Lung (tissue), 11 donors: ENCODE measurements at regions not wholly inside any gene's neighbourhood (a gene's known extent, or its start where the extent isn't known, plus 50 kb on each side); places are given as distances from the start of the nearest gene placed in this dataset.

Experiments used
- ATAC-seq: fragments of 200-7000 bp; cut with Tn5 transposase; one replicate; pipeline ENCODE4 v1.9.1; 2020; ENCODE audit warnings: moderate number of reproducible peaks; ENCODE audit not compliant: insufficient read depth, low FRiP score
- DNase-seq, 3 donors: peaks; one replicate each; pipeline ENCODE4 v3.0.0-alpha.2; 2013 to 2017
- H3K27ac ChIP-seq, 2 donors: one replicate each; pipeline ENCODE4 v1.5.1; 2013; ENCODE audit warnings: mild to moderate bottlenecking in 2 of 2, moderate library complexity in 2 of 2, control low read depth in 1 of 2, inconsistent platforms in 1 of 2, low read depth in 1 of 2, low read length in 1 of 2
- H3K27me3 ChIP-seq, 3 donors: one replicate each; pipeline ENCODE4 v1.5.1; 2013; ENCODE audit warnings: low read length in 2 of 3; ENCODE audit not compliant: control insufficient read depth in 3 of 3, insufficient read depth in 3 of 3
- H3K36me3 ChIP-seq, 4 donors: one replicate each; pipeline ENCODE4 v1.5.1; 2013; ENCODE audit warnings: low read length in 4 of 4, mild to moderate bottlenecking in 1 of 4, moderate library complexity in 1 of 4; ENCODE audit not compliant: control insufficient read depth in 4 of 4, insufficient read depth in 4 of 4
- H3K4me1 ChIP-seq, 5 donors: one replicate each; pipeline ENCODE4 v1.5.1; 2013; ENCODE audit warnings: low read length in 5 of 5, mild to moderate bottlenecking in 2 of 5, moderate library complexity in 1 of 5; ENCODE audit not compliant: control insufficient read depth in 5 of 5, insufficient read depth in 5 of 5
- H3K4me3 ChIP-seq: one replicate; pipeline ENCODE4 v1.5.1; 2013; ENCODE audit warnings: mild to moderate bottlenecking, control low read depth, moderate library complexity
- H3K9ac ChIP-seq, 2 donors: one replicate each; pipeline ENCODE4 v1.5.1; 2013; ENCODE audit warnings: low read length in 2 of 2, control low read depth in 1 of 2; ENCODE audit not compliant: insufficient read depth in 1 of 2
- H3K9me3 ChIP-seq, 4 donors: one replicate each; pipeline ENCODE4 v1.5.1; 2013; ENCODE audit warnings: low read length in 3 of 4, mild to moderate bottlenecking in 1 of 4, moderate library complexity in 1 of 4; ENCODE audit not compliant: control insufficient read depth in 4 of 4, insufficient read depth in 3 of 4
- WGBS, 2 donors: extraction: QIAGEN DNeasy Blood & Tissue Kit; methylation state at CpG; one replicate each; pipeline ENCODE4 v1.1.7; 2013; 5-methylcytosine and 5-hydroxymethylcytosine counted together
- TF ChIP-seq, protein P1 (sequence below): IDR thresholded peaks from 2 replicates; pipeline ENCODE4 v1.5.1; 2012; ENCODE audit warnings: mild to moderate bottlenecking; ENCODE audit errors: control extremely low read depth, extremely low read depth
- donor health status: control.
- donor health status: control.
- donor health status: Bipolar disorder and iron deficiency.
- donor health status: healthy.
- donor health status: DM: yes; HTN: yes; CAD: no.

DNA sequence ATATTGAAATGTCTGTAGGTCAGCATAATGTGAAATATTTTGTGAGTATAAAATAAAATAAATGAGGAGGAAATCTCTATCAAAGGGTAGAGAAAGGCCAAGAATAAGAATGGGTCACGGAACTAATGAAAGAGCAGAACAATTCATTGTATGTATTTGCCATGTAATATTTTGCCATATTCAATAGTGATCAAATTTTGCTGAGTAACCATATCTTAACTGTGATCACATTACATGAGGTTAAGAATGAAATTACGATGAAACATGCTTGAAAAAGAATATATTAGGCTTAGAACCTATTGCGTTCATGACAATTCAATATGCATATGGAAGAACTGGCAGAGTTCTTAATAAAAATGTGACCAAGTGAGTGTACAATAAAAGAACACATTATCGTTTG is 437.2 kb upstream of the NRXN1 start:
- H3K36me3 ChIP-seq, result no peaks in the 10 kb centered on the region
- no peak for DNase-seq
- WGBS, 2 donors, result 89 to 92% methylated on average over 4 of the region's 4 CpGs
- TF ChIP-seq, protein P1, sequence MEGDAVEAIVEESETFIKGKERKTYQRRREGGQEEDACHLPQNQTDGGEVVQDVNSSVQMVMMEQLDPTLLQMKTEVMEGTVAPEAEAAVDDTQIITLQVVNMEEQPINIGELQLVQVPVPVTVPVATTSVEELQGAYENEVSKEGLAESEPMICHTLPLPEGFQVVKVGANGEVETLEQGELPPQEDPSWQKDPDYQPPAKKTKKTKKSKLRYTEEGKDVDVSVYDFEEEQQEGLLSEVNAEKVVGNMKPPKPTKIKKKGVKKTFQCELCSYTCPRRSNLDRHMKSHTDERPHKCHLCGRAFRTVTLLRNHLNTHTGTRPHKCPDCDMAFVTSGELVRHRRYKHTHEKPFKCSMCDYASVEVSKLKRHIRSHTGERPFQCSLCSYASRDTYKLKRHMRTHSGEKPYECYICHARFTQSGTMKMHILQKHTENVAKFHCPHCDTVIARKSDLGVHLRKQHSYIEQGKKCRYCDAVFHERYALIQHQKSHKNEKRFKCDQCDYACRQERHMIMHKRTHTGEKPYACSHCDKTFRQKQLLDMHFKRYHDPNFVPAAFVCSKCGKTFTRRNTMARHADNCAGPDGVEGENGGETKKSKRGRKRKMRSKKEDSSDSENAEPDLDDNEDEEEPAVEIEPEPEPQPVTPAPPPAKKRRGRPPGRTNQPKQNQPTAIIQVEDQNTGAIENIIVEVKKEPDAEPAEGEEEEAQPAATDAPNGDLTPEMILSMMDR, result no peak
- no peak overlapping the region for H3K9ac ChIP-seq
- H3K9me3 ChIP-seq, result no peaks in the 10 kb centered on the region
- ATAC-seq, result no peak
- H3K4me1 ChIP-seq, result peaks cover 0 to 18% (median 0%) of the 10 kb centered on the region in 5 donors
- H3K27me3 ChIP-seq, result no peaks in the 10 kb centered on the region
- H3K4me3 ChIP-seq, result no peak overlapping the region
- H3K27ac ChIP-seq, result no peak overlapping the region

DNA sequence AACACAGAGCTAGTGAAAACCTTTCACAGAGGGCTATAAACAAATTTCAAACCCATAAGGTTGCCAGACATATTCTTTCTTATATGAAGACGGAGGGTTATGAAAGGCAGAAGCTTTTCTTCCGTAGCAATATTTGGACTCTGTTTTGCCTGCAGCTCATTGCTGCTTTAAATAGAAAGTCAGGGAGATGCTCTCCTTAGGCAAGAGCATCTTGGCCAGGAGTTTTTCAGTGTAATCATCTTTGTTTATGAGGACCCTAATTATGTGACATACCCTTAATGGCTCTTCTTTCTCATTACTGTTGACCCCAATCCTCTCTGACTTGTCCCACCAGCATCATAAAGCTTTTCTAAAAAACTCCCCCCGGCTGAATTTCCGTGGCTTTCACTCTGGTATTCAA is 433.4 kb upstream of the NRXN1 start:
- H3K4me3 ChIP-seq, result no peak overlapping the region
- 58 to 70% methylated on average over 4 of the region's 4 CpGs for WGBS, 2 donors
- DNase-seq, result peak in 2 of 3 donors; percentile 2 to 53

GRCh38 chr2:51454177-51454576 is 422.2 kb upstream of the NRXN1 start:
- whole genome bisulfite sequencing, 2 donors, result 77 to 81% methylated on average over 4 of the region's 4 CpGs
- H3K4me3 ChIP-seq, result no peak overlapping the region
- H3K36me3 ChIP-seq, result no peaks in the 10 kb centered on the region
- H3K9me3 ChIP-seq, result peaks cover 0 to 3% (median 0%) of the 10 kb centered on the region in 4 donors
- H3K27me3 ChIP-seq, result no peaks in the 10 kb centered on the region
- no peak for DNase-seq
- H3K4me1 ChIP-seq, result no peaks in the 10 kb centered on the region
- no peak overlapping the region for H3K9ac ChIP-seq
- no peak overlapping the region for H3K27ac ChIP-seq
- ATAC-seq, result no peak
- TF ChIP-seq, protein P1, result no peak

More for the DNA sequence above, 433.4 kb upstream of the NRXN1 start:
- H3K27me3 ChIP-seq, result no peaks in the 10 kb centered on the region
- TF ChIP-seq, protein P1, result no peak
- H3K9ac ChIP-seq, result no peak overlapping the region
- H3K9me3 ChIP-seq, result no peaks in the 10 kb centered on the region
- no peak overlapping the region for H3K27ac ChIP-seq
- no peaks in the 10 kb centered on the region for H3K36me3 ChIP-seq
- H3K4me1 ChIP-seq, result peaks cover 0 to 18% (median 0%) of the 10 kb centered on the region in 5 donors
- ATAC-seq, result no peak

GRCh38 chr2:51448911-51449310 is 417.0 kb upstream of the NRXN1 start:
- Histone ChIP-seq H3K27ac (no peak overlapping the region), H3K4me1 (no peaks in the 10 kb centered on the region), H3K9me3 (peaks cover 0 to 3% (median 0%) of the 10 kb centered on the region in 4 donors), H3K36me3 (no peaks in the 10 kb centered on the region), H3K9ac (no peak overlapping the region), H3K4me3 (no peak overlapping the region), H3K27me3 (no peaks in the 10 kb centered on the region)
- no peak for ATAC-seq
- no peak for DNase-seq
- TF ChIP-seq, protein P1, result no peak
